ENCODE measurements at regions not wholly inside any gene's neighbourhood (a gene's known extent, or its start where the extent isn't known, plus 50 kb on each side); places are given as distances from the start of the nearest gene placed in this dataset.

DNA sequence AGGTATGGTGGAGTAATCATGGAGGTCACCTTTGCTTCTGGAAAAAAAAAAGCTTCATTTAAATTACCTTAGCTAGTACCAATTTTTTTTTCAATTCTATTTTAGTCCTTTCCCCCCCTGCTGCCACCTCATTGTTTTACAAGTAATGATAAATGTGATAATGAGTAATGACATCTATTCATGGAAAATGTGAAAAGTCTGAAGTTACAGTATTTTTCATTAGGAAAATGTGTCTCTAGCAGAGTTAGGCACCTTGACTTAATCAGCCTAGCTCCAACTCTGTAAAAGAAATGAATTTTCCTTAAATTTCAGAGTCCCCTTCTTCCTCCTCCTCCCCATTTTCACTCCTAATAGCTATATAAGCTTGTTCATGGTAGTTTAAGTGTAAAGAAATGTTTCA is 204.9 kb upstream of the USP25 start:
- TF ChIP-seq, protein P1, sequence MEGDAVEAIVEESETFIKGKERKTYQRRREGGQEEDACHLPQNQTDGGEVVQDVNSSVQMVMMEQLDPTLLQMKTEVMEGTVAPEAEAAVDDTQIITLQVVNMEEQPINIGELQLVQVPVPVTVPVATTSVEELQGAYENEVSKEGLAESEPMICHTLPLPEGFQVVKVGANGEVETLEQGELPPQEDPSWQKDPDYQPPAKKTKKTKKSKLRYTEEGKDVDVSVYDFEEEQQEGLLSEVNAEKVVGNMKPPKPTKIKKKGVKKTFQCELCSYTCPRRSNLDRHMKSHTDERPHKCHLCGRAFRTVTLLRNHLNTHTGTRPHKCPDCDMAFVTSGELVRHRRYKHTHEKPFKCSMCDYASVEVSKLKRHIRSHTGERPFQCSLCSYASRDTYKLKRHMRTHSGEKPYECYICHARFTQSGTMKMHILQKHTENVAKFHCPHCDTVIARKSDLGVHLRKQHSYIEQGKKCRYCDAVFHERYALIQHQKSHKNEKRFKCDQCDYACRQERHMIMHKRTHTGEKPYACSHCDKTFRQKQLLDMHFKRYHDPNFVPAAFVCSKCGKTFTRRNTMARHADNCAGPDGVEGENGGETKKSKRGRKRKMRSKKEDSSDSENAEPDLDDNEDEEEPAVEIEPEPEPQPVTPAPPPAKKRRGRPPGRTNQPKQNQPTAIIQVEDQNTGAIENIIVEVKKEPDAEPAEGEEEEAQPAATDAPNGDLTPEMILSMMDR (conservative IDR thresholded peaks at IDR 0.05 in 1 of 2, IDR thresholded peaks at IDR 0.05 in 1 of 2; ENCODE audit: extremely low read depth in 1 of 2, insufficient read depth in 1 of 2, low read depth in 1 of 2, low read length in 2 of 2): no peak
- no peak for TF ChIP-seq EZH2 (IDR thresholded peaks at IDR 0.05; ENCODE audit: borderline replicate concordance, low read length)
